ENCODE measurements at regions not wholly inside any gene's neighbourhood (a gene's known extent, or its start where the extent isn't known, plus 50 kb on each side); places are given as distances from the start of the nearest gene placed in this dataset.
A peak's percentile ranks its signal among the peaks of the same experiment; 100 is the strongest.

DNA sequence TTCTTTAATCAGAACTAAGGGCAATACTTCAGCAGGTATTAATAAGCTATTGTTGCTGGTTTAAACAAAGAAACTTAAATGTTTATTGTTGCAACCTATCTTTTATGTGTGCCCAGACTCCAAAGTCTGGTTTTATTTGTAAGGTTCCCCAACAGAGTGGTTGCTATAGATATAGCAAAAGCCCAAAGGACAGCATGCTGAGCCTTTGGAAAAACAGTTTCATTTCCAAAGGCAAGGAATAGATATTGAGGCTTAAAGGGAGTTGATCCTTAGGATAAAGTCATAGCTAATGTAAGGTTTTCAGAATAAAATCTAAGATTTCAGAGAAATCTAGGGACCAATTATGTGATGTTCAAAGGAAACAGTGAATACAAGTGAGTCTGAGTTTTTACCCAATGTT is 413.2 kb upstream of the SLC14A2 start:
- no peak overlapping the region for H3K4me3 Mint-ChIP-seq
- no peak for ATAC-seq (ENCODE audit: low read depth)
- CTCF ChIA-PET, result interaction anchor here (1.4 kb wide), 1 partner anchor 11 kb away, joined by 5 read pairs; no protein-coding TSS in a partner anchor

DNA sequence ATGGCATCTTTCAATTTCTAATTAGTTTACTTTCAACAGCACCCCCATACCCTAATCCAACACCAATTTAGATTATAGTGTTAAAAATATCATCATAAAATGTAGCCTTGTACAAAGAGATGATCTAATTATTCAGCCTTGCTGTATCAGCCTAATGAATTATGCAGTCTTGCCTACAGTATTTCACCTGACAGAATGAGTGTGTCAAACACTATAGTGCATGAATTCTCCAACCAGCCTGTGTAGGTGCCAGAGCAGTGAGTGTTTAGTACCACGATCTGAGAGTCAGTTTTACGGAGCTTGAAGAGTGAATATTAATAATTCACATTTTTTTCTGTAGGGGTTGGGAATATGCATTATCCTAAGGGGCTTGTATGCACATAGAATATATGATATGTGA is 411.6 kb upstream of the SLC14A2 start:
- Mint-ChIP-seq H3K4me3 (no peak overlapping the region), H3K27me3 (no peaks in the 10 kb centered on the region), H3K27ac (no peak overlapping the region), H3K4me1 (peaks cover 2% of the 10 kb centered on the region), H3K36me3 (ENCODE audit: low read depth) (no peaks in the 10 kb centered on the region), H3K9me3 (no peaks in the 10 kb centered on the region)
- no peak for DNase-seq
- intact Hi-C loops (cut with micrococcal nuclease), result no loop called here
- no peak for ATAC-seq (ENCODE audit: low read depth)
- ChIA-PET POLR2A (no interaction called here), CTCF (no interaction called here)
- TF ChIP-seq, protein P1, sequence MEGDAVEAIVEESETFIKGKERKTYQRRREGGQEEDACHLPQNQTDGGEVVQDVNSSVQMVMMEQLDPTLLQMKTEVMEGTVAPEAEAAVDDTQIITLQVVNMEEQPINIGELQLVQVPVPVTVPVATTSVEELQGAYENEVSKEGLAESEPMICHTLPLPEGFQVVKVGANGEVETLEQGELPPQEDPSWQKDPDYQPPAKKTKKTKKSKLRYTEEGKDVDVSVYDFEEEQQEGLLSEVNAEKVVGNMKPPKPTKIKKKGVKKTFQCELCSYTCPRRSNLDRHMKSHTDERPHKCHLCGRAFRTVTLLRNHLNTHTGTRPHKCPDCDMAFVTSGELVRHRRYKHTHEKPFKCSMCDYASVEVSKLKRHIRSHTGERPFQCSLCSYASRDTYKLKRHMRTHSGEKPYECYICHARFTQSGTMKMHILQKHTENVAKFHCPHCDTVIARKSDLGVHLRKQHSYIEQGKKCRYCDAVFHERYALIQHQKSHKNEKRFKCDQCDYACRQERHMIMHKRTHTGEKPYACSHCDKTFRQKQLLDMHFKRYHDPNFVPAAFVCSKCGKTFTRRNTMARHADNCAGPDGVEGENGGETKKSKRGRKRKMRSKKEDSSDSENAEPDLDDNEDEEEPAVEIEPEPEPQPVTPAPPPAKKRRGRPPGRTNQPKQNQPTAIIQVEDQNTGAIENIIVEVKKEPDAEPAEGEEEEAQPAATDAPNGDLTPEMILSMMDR (IDR thresholded peaks at IDR 0.05), result no peak

More for the DNA sequence above, 413.2 kb upstream of the SLC14A2 start:
- no peaks in the 10 kb centered on the region for H3K27me3 Mint-ChIP-seq
- TF ChIP-seq, protein P1 (IDR thresholded peaks at IDR 0.05), result no peak
- POLR2A ChIA-PET, result no interaction called here
- no peaks in the 10 kb centered on the region for H3K36me3 Mint-ChIP-seq (ENCODE audit: low read depth)
- no peak for DNase-seq
- H3K4me1 Mint-ChIP-seq, result peaks cover 8% of the 10 kb centered on the region
- intact Hi-C loops (cut with micrococcal nuclease), result no loop called here
- H3K27ac Mint-ChIP-seq, result no peak overlapping the region
- H3K9me3 Mint-ChIP-seq, result no peaks in the 10 kb centered on the region

DNA sequence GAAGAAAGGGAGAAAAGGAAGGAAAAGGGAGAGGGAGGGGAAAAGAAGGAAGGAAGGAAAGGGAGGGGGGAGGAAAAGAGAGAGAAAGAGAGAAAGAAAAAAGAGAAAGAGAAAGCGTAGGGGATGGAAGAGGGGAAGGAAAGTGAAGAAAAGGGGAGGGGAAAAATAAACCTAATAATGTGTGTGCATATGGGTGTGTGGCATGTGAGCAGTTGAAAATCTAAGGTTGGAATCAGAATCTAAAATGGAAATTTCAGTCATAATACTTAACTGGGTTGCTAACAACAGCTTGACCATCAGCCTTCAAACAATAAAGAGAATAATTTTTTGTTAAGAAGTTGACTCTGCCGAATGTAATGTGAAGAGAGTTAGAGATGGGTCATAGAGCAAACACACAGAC is 407.9 kb upstream of the SLC14A2 start:
- Mint-ChIP-seq H3K27ac (no peak overlapping the region), H3K4me1 (peaks cover 3% of the 10 kb centered on the region), H3K27me3 (no peaks in the 10 kb centered on the region), H3K36me3 (ENCODE audit: low read depth) (no peaks in the 10 kb centered on the region), H3K9me3 (no peaks in the 10 kb centered on the region), H3K4me3 (no peak overlapping the region)
- ATAC-seq (ENCODE audit: low read depth) (no peak), DNase-seq (no peak)
- intact Hi-C loops (cut with micrococcal nuclease), result no loop called here
- TF ChIP-seq, protein P1 (IDR thresholded peaks at IDR 0.05), result no peak
- POLR2A ChIA-PET, result no interaction called here
- CTCF ChIA-PET, result no interaction called here

DNA sequence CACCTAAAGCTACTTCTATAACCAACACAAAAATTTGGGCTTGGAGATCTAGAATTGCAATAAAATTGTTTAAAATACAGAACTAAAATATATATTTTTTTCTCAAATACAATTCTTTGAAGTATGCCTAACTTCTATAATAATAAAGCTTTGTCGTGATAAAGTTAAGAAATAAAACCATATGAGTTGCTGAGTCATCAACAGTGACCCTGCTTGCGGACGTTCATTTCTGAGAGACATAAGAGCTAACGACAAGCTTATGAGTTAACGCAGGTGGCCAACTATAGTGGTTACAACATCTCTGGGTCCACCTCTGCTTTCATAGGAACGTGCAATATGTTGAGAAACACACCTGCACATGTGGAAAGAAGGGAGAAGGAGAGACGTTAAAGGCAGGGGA is 407.1 kb upstream of the SLC14A2 start:
- intact Hi-C loops (cut with micrococcal nuclease), result no loop called here
- POLR2A ChIA-PET, result interaction anchor here (0.9 kb wide), 1 partner anchor 528 kb away, joined by 3 read pairs; the partner anchor contains the start of gene SETBP1

DNA sequence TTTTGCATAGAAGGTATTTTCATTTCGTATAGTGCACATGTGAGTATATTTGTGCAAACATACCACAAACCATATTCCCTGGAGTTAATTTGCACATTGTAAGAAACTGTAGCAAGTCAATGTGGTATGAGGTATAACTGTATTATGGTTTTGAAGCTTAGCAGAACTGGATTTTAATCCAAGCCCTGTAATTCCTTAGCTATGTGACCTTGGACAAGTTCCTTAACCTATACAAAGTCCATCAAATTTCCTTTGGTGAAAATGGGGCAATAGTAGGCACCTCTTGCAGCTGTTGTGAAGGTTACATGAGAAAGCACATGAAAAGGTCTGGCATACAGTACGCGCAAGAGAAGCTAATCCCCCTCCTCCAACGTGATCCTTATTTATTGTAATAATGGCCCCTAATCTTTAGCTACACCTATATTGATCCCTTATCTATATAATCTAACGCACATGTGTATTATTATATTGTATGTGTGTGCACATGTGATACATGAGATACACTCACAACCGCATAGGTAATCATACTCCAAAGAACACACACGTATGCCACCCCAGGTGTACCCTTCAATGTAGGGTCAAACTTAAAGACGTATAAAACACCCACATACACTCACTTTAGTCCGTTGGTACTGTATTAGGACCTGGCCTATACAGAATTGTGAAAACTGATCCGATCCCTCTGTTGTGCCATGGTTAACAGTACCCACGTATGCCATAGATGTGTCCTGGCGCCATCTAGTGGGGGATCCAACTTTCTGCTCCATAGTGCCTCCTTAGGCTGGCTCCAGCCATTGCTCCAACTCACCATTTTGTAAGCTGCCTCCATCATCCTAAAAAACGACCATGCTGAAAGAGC is 402.9 kb upstream of the SLC14A2 start:
- POLR2A ChIA-PET, result interaction anchor here (4.0 kb wide), 1 partner anchor 533 kb away, joined by 22 read pairs; the partner anchor contains the start of gene SETBP1
- no peak overlapping the region for H3K27ac Mint-ChIP-seq
- no peaks in the 10 kb centered on the region for H3K27me3 Mint-ChIP-seq

More for the DNA sequence above, 407.1 kb upstream of the SLC14A2 start:
- CTCF ChIA-PET, result interaction anchor here (0.9 kb wide), 1 partner anchor 234 kb away, joined by 3 read pairs; no protein-coding TSS in a partner anchor
- Mint-ChIP-seq H3K9me3 (no peaks in the 10 kb centered on the region), H3K4me1 (peaks cover 9% of the 10 kb centered on the region), H3K4me3 (no peak overlapping the region), H3K36me3 (ENCODE audit: low read depth) (no peaks in the 10 kb centered on the region), H3K27me3 (no peaks in the 10 kb centered on the region), H3K27ac (no peak overlapping the region)
- ATAC-seq (ENCODE audit: low read depth) (no peak), DNase-seq (no peak)
- TF ChIP-seq, protein P1 (IDR thresholded peaks at IDR 0.05), result no peak

More for the DNA sequence above, 402.9 kb upstream of the SLC14A2 start:
- DNase-seq (peak; percentile 66), ATAC-seq (ENCODE audit: low read depth) (peak; percentile 100)
- peaks cover 7% of the 10 kb centered on the region for H3K4me1 Mint-ChIP-seq
- CTCF ChIA-PET, result interaction anchor here (0.5 to 2.4 kb wide), 63 partner anchors 10 to 1551 kb away, joined by 3 to 33 read pairs (median 4); partner anchors contain the start of gene SETBP1
- H3K4me3 Mint-ChIP-seq, result no peak overlapping the region
- H3K9me3 Mint-ChIP-seq, result no peaks in the 10 kb centered on the region
- TF ChIP-seq, protein P1 (IDR thresholded peaks at IDR 0.05), result peak; percentile 96
- intact Hi-C loops (cut with micrococcal nuclease), result loop anchor here (1.0 to 5.0 kb wide), 12 partner anchors 172 to 1591 kb away; no protein-coding TSS in a partner anchor
- H3K36me3 Mint-ChIP-seq (ENCODE audit: low read depth), result no peaks in the 10 kb centered on the region
